ENCODE measurements at regions not wholly inside any gene's neighbourhood (a gene's known extent, or its start where the extent isn't known, plus 50 kb on each side); places are given as distances from the start of the nearest gene placed in this dataset.
A peak's percentile ranks its signal among the peaks of the same experiment; 100 is the strongest.

- Histone ChIP-seq H3K27ac (ENCODE audit: low read depth) (no peak overlapping the region), H3K4me3 (no peak overlapping the region), H3K4me1 (ENCODE audit: insufficient read depth) (no peaks in the 10 kb centered on the region), H2AFZ (no peak overlapping the region), H3K9me2 (ENCODE audit: insufficient read depth) (no peaks in the 10 kb centered on the region), H4K20me1 (replicated peaks; ENCODE audit: insufficient read depth) (no peaks in the 10 kb centered on the region), H3K36me3 (ENCODE audit: insufficient read depth) (no peaks in the 10 kb centered on the region), H3K27me3 (ENCODE audit: insufficient read depth) (no peaks in the 10 kb centered on the region), H3F3A (replicated peaks; ENCODE audit: low read depth) (no peaks in the 10 kb centered on the region), H3K4me2 (no peak overlapping the region), H3K79me2 (replicated peaks; ENCODE audit: insufficient read depth) (no peaks in the 10 kb centered on the region)
- H3K27ac Mint-ChIP-seq: no peak overlapping the region
- H3K9me3 Mint-ChIP-seq: no peaks in the 10 kb centered on the region
- H3K27me3 Mint-ChIP-seq (ENCODE audit: insufficient read depth, low read depth, poor library complexity): peaks cover 2% of the 10 kb centered on the region
- H3K36me3 Mint-ChIP-seq (ENCODE audit: low read depth): peaks cover 3% of the 10 kb centered on the region; the same call in 1 of the 3 replicates
- no peak overlapping the region for H3K4me3 Mint-ChIP-seq
- H3K4me1 Mint-ChIP-seq: no peaks in the 10 kb centered on the region
- DNase-seq (ENCODE audit: low spot score) (peak; percentile 93), ATAC-seq (peak; percentile 68)
- TF ChIP-seq CREB1 (CRISPR knock-in tag; IDR thresholded peaks at IDR 0.05; ENCODE audit: low read depth) (no peak), CTCF (conservative IDR thresholded peaks at IDR 0.05; ENCODE audit: low read depth in 2 of 2) (peak; percentile 65 to 90)
Observed at GRCh38 chr1:239951511-239952140, 140.1 kb upstream of the FMN2 start.

- peak overlapping the region; percentile 74; the same call in 1 of the 2 replicates for H2AFZ ChIP-seq
- peak; percentile 60 for DNase-seq (ENCODE audit: low spot score)
- ATAC-seq: peak; percentile 89
- no peaks in the 10 kb centered on the region for H3K79me2 ChIP-seq (replicated peaks; ENCODE audit: insufficient read depth)
- H3F3A ChIP-seq (replicated peaks; ENCODE audit: low read depth): no peaks in the 10 kb centered on the region
- no peak for TF ChIP-seq ZNF462 (CRISPR knock-in tag; IDR thresholded peaks at IDR 0.05)
- peak; percentile 50 to 60 for TF ChIP-seq CTCF (conservative IDR thresholded peaks at IDR 0.05; ENCODE audit: low read depth in 2 of 2)
- no peak for TF ChIP-seq EZH2phosphoT487 (IDR thresholded peaks at IDR 0.05; ENCODE audit: unreplicated experiment)
- Mint-ChIP-seq H3K27me3 (ENCODE audit: insufficient read depth, low read depth, poor library complexity) (peaks cover 2% of the 10 kb centered on the region), H3K9me3 (no peaks in the 10 kb centered on the region), H3K27ac (no peak overlapping the region), H3K4me3 (no peak overlapping the region), H3K4me1 (no peaks in the 10 kb centered on the region), H3K36me3 (ENCODE audit: low read depth) (peaks cover 3% of the 10 kb centered on the region; the same call in 1 of the 3 replicates)
- no peak overlapping the region for H3K4me2 ChIP-seq
- H3K4me1 ChIP-seq (ENCODE audit: insufficient read depth): no peaks in the 10 kb centered on the region
- H3K27ac ChIP-seq (ENCODE audit: low read depth): no peak overlapping the region
- no peak overlapping the region for H3K4me3 ChIP-seq
- no peaks in the 10 kb centered on the region for H3K9me2 ChIP-seq (ENCODE audit: insufficient read depth)
- H3K27me3 ChIP-seq (ENCODE audit: insufficient read depth): no peaks in the 10 kb centered on the region
- no peaks in the 10 kb centered on the region for H3K36me3 ChIP-seq (ENCODE audit: insufficient read depth)
- no peaks in the 10 kb centered on the region for H4K20me1 ChIP-seq (replicated peaks; ENCODE audit: insufficient read depth)
Observed at GRCh38 chr1:239952348-239953308, 139.1 kb upstream of the FMN2 start.

Measured in GM23338 (cell line).